HepG2 (cell line): ENCODE measurements at regions not wholly inside any gene's neighbourhood (a gene's known extent, or its start where the extent isn't known, plus 50 kb on each side); places are given as distances from the start of the nearest gene placed in this dataset.

Source experiments
- ATAC-seq: fragments of 200-7000 bp; cut with Tn5 transposase; 3 replicates; pipeline ENCODE4 v1.9.1; 2020; ENCODE audit warnings: mild to moderate bottlenecking, moderate library complexity
- BruUV-seq: library from RNA; stranded (reverse); fragments of 400-500 nt; replicated peaks from 2 replicates; lab custom pipeline; 2021; lab: Mats Ljungman, UMichigan
- CTCF ChIA-PET: fragments of 300-600 bp; formaldehyde crosslinking; extraction: SDS; loops from one replicate; lab custom pipeline; 2021; ENCODE audit warnings: low total read pairs, inconsistent platforms, low intra/inter-chr PET ratio; lab: Yijun Ruan, JAX
- POLR2A ChIA-PET: fragments of 350-600 bp; sonication (Branson Sonifier 250); formaldehyde crosslinking; loops from one replicate; lab custom pipeline; 2020; ENCODE audit warnings: antibody characterized with exemption, inconsistent platforms; lab: Yijun Ruan, JAX
- DNase-seq: peaks from one replicate; pipeline ENCODE4 v3.0.0-alpha.2; 2015; ENCODE audit warnings: low spot score
- FAIRE-seq: peaks from 3 replicates; lab custom pipeline; 2011; peaks lifted over from hg19 to GRCh38; lab: Jason Lieb, UNC
- H2AFZ ChIP-seq: one replicate; pipeline ENCODE4 v1.6.1; 2011; ENCODE audit warnings: low read length, inconsistent platforms
- H3K27ac ChIP-seq: fragments of 300-600 bp; 3 replicates; pipeline ENCODE4 v1.8.0; 2011; ENCODE audit warnings: mixed run types, mild to moderate bottlenecking, mixed read lengths, low read length, inconsistent platforms; ENCODE audit not compliant: insufficient read depth; ENCODE audit errors: extremely low read length
- H3K27me3 ChIP-seq, 2 experiments: fragments of 200-600 bp in 1 of 2; 2 replicates in 1 of 2; 3 replicates in 1 of 2; pipeline versions ENCODE4 v1.6.0 to v1.8.0; 2011; ENCODE audit warnings: low read length in 2 of 2, mild to moderate bottlenecking in 2 of 2, moderate library complexity in 2 of 2, inconsistent platforms in 1 of 2; ENCODE audit not compliant: insufficient read depth in 2 of 2, control insufficient read depth in 1 of 2
- H3K36me3 ChIP-seq, 2 experiments: fragments of 200-600 bp in 1 of 2; replicated peaks in 1 of 2; 2 replicates in 1 of 2; 3 replicates in 1 of 2; pipeline versions ENCODE4 v1.5.1 to v1.8.0; 2011; ENCODE audit warnings: low read length in 2 of 2, inconsistent platforms in 1 of 2; ENCODE audit not compliant: insufficient read depth in 2 of 2, control insufficient read depth in 1 of 2
- H3K4me1 ChIP-seq: 2 replicates; pipeline ENCODE4 v1.5.1; 2012; ENCODE audit warnings: low read length, inconsistent platforms; ENCODE audit not compliant: insufficient read depth
- H3K4me2 ChIP-seq: 2 replicates; pipeline ENCODE4 v1.6.0; 2011; ENCODE audit warnings: low read depth, low read length, inconsistent platforms
- H3K4me3 ChIP-seq, 3 experiments: fragments of 200-600 bp in 1 of 3; sonication (generic), shearing (Covaris generic) in 1 of 3; replicated peaks in 1 of 3; 2 replicates each; pipeline ENCODE4 v1.5.1; 2011 to 2016; ENCODE audit warnings: low read length in 3 of 3, inconsistent platforms in 2 of 3, low read depth in 2 of 3, mild to moderate bottlenecking in 2 of 3, control low read depth in 1 of 3, mixed read lengths in 1 of 3; ENCODE audit not compliant: insufficient read depth in 1 of 3
- H3K79me2 ChIP-seq: one replicate; pipeline ENCODE4 v1.6.1; 2011; ENCODE audit warnings: low read length, inconsistent platforms; ENCODE audit not compliant: insufficient read depth
- H3K9ac ChIP-seq: 2 replicates; pipeline ENCODE4 v1.6.0; 2011; ENCODE audit warnings: mild to moderate bottlenecking, low read depth, low read length, inconsistent platforms; ENCODE audit not compliant: insufficient read depth
- H3K9me3 ChIP-seq: 2 replicates; pipeline ENCODE4 v1.5.1; 2012; ENCODE audit warnings: mild to moderate bottlenecking, low read length
- H4K20me1 ChIP-seq: 2 replicates; pipeline ENCODE4 v1.6.0; 2011; ENCODE audit warnings: inconsistent platforms, mild to moderate bottlenecking, low read length, moderate library complexity; ENCODE audit not compliant: insufficient read depth
- ATAD3A ChIP-seq: sonication (generic); formaldehyde crosslinking; IDR thresholded peaks from 2 replicates; pipeline ENCODE4 v1.4.0; 2020; ENCODE audit warnings: missing genetic modification reagents
- HHEX ChIP-seq: IDR thresholded peaks from 2 replicates; pipeline ENCODE4 v1.6.1; 2016; ENCODE audit warnings: control low read depth
- NCOA5 ChIP-seq: sonication (generic); formaldehyde crosslinking; IDR thresholded peaks from 2 replicates; pipeline ENCODE4 v1.4.0; 2020; ENCODE audit warnings: missing genetic modification reagents
- PCBP1 ChIP-seq: fragments of 200-400 bp; formaldehyde crosslinking; IDR thresholded peaks from 2 replicates; pipeline ENCODE4 v1.6.1; 2017; ENCODE audit warnings: mild to moderate bottlenecking, low read depth, low read length, borderline replicate concordance
- ZSCAN25 ChIP-seq: sonication (generic); formaldehyde crosslinking; IDR thresholded peaks from 2 replicates; pipeline ENCODE4 v1.8.0; 2022; ENCODE audit warnings: mild to moderate bottlenecking, missing genetic modification reagents
- WGBS: methylation state at CpG from one replicate; pipeline ENCODE4 v1.1.6; 2017; ENCODE audit warnings: low lambda C conversion rate; 5-methylcytosine and 5-hydroxymethylcytosine counted together
- in situ Hi-C: cut with HindIII; loops from 2 replicates; pipeline ENCODE4 v1.10.0; 2017; ENCODE audit warnings: low pct_unique_long_range_greater_than_20kb; ENCODE audit not compliant: extremely low pct_ligation_motif_present
- intact Hi-C: fragments of 100-400 bp; cut with micrococcal nuclease; formaldehyde crosslinking; loops from one replicate; pipeline ENCODE4 v1.10.0; 2022; ENCODE audit not compliant: unreplicated experiment
- TF ChIP-seq, protein P1 (sequence below): sonication (generic); formaldehyde crosslinking; IDR thresholded peaks from 2 replicates; pipeline ENCODE4 v1.4.0; 2020; ENCODE audit warnings: missing genetic modification reagents, borderline replicate concordance

- H3K27ac ChIP-seq: no peak overlapping the region
- no peak overlapping the region for H3K9ac ChIP-seq
- H3K4me3 ChIP-seq: no peak overlapping the region
- H3K79me2 ChIP-seq: no peaks in the 10 kb centered on the region
- no peak for DNase-seq
- in situ Hi-C loops (no loop called here), intact Hi-C loops (no loop called here)
- ATAC-seq: no peak
- no peaks in the 10 kb centered on the region for H3K27me3 ChIP-seq
- H4K20me1 ChIP-seq: no peaks in the 10 kb centered on the region
- POLR2A ChIA-PET: no interaction called here
- CTCF ChIA-PET: no interaction called here
- no peaks in the 10 kb centered on the region for H3K4me1 ChIP-seq
- no peak overlapping the region for H3K4me2 ChIP-seq
- no peaks in the 10 kb centered on the region for H3K9me3 ChIP-seq
- BruUV-seq: no TSS peak
- TF ChIP-seq, protein P1, sequence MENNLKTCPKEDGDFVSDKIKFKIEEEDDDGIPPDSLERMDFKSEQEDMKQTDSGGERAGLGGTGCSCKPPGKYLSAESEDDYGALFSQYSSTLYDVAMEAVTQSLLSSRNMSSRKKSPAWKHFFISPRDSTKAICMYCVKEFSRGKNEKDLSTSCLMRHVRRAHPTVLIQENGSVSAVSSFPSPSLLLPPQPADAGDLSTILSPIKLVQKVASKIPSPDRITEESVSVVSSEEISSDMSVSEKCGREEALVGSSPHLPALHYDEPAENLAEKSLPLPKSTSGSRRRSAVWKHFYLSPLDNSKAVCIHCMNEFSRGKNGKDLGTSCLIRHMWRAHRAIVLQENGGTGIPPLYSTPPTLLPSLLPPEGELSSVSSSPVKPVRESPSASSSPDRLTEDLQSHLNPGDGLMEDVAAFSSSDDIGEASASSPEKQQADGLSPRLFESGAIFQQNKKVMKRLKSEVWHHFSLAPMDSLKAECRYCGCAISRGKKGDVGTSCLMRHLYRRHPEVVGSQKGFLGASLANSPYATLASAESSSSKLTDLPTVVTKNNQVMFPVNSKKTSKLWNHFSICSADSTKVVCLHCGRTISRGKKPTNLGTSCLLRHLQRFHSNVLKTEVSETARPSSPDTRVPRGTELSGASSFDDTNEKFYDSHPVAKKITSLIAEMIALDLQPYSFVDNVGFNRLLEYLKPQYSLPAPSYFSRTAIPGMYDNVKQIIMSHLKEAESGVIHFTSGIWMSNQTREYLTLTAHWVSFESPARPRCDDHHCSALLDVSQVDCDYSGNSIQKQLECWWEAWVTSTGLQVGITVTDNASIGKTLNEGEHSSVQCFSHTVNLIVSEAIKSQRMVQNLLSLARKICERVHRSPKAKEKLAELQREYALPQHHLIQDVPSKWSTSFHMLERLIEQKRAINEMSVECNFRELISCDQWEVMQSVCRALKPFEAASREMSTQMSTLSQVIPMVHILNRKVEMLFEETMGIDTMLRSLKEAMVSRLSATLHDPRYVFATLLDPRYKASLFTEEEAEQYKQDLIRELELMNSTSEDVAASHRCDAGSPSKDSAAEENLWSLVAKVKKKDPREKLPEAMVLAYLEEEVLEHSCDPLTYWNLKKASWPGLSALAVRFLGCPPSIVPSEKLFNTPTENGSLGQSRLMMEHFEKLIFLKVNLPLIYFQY (CRISPR knock-in tag): no peak
- TF ChIP-seq PCBP1: no peak
- TF ChIP-seq ZSCAN25: no peak
- TF ChIP-seq NCOA5 (CRISPR knock-in tag): no peak
- TF ChIP-seq, all 625 proteins: peak for 0
- no peak for FAIRE-seq
- H2AFZ ChIP-seq: no peak overlapping the region
- no peaks in the 10 kb centered on the region for H3K36me3 ChIP-seq
Measured at GRCh38 chr4:112055100-112055499, 90.2 kb upstream of the FAM241A start.

- H3K4me2 ChIP-seq: no peak overlapping the region
- CTCF ChIA-PET: no interaction called here
- WGBS: 2% methylated on average over 3 of the region's 3 CpGs
- no peaks in the 10 kb centered on the region for H4K20me1 ChIP-seq
- POLR2A ChIA-PET: no interaction called here
- TF ChIP-seq HHEX (CRISPR knock-in tag) (no peak), ATAD3A (CRISPR knock-in tag) (no peak)
- H2AFZ ChIP-seq: no peak overlapping the region
- in situ Hi-C loops (no loop called here), intact Hi-C loops (no loop called here)
- H3K36me3 ChIP-seq: no peaks in the 10 kb centered on the region
- ATAC-seq: no peak
- no peak overlapping the region for H3K27ac ChIP-seq
- no peak overlapping the region for H3K9ac ChIP-seq
- no peak for FAIRE-seq
- H3K27me3 ChIP-seq: no peaks in the 10 kb centered on the region
- no peaks in the 10 kb centered on the region for H3K4me1 ChIP-seq
- no peak overlapping the region for H3K4me3 ChIP-seq
- no peaks in the 10 kb centered on the region for H3K79me2 ChIP-seq
- no peaks in the 10 kb centered on the region for H3K9me3 ChIP-seq
- no TSS peak for BruUV-seq
- no peak for DNase-seq
Measured at GRCh38 chr4:112057470-112057869, 87.8 kb upstream of the FAM241A start.
